C4-2B (cell line): ENCODE measurements at regions not wholly inside any gene's neighbourhood (a gene's known extent, or its start where the extent isn't known, plus 50 kb on each side); places are given as distances from the start of the nearest gene placed in this dataset.
A peak's percentile ranks its signal among the peaks of the same experiment; 100 is the strongest.

Experiments used
- H3K27ac ChIP-seq: fragments of 450-650 bp; 2 replicates; pipeline ENCODE4 v1.5.1; 2017
- ZFX ChIP-seq: fragments of 450-650 bp; IDR thresholded peaks from 2 replicates; pipeline ENCODE4 v1.6.1; 2017
- TF ChIP-seq, protein P1 (sequence below): fragments of 450-650 bp; conservative IDR thresholded peaks from 2 replicates; pipeline ENCODE4 v1.5.1; 2017; ENCODE audit warnings: mild to moderate bottlenecking

DNA sequence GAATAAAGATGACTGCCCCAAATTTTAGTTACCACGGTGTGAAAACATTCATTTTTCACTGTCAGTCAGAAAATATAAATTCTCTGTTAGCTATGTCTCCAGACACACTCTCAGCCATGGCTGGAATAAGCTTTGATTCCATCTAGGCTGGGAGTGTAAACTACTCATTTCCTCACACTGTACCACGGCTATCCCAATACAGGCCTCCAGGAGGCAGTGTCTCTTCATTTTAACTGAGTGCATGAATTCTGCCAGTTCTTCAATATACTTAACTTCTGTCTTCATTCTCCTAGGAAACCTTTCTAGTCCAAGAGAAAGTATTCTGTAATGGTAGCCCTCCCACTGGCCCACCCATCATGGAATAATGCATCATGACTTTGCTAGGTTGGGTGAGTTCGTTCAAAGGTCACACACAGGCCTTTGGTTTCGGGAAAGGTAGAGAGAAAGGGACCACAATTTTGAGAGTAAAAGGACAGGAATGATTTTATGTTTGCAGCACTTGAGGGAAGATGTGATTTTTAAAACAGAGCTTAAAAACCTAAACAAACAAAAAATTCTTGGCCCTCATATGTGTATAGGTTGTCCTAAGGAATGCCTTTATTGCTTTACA is 381.1 kb downstream of the SEC23A start:
- TF ChIP-seq ZFX: no peak
- TF ChIP-seq, protein P1, sequence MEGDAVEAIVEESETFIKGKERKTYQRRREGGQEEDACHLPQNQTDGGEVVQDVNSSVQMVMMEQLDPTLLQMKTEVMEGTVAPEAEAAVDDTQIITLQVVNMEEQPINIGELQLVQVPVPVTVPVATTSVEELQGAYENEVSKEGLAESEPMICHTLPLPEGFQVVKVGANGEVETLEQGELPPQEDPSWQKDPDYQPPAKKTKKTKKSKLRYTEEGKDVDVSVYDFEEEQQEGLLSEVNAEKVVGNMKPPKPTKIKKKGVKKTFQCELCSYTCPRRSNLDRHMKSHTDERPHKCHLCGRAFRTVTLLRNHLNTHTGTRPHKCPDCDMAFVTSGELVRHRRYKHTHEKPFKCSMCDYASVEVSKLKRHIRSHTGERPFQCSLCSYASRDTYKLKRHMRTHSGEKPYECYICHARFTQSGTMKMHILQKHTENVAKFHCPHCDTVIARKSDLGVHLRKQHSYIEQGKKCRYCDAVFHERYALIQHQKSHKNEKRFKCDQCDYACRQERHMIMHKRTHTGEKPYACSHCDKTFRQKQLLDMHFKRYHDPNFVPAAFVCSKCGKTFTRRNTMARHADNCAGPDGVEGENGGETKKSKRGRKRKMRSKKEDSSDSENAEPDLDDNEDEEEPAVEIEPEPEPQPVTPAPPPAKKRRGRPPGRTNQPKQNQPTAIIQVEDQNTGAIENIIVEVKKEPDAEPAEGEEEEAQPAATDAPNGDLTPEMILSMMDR: peak; percentile 90
- H3K27ac ChIP-seq: no peak overlapping the region

DNA sequence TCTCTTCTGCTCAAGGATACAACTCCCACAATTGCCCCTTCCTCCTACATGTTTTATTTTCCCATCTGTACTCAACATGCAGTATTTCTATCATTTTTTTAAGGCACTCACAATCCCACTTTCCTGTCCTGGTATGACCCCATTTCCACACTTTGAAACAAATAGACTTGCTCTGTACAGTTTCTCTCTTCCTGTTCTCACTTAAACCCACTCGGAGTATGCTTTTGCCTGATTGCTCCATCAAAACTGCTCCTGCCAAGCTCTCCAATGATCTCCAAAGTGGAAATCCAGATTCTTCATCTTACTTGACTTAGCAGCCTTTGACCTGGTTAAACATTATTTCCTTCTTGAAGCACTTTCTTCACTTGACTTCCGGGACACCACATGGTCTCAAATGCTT is 384.5 kb downstream of the SEC23A start:
- TF ChIP-seq, protein P1: no peak
- TF ChIP-seq ZFX: no peak
- no peak overlapping the region for H3K27ac ChIP-seq

DNA sequence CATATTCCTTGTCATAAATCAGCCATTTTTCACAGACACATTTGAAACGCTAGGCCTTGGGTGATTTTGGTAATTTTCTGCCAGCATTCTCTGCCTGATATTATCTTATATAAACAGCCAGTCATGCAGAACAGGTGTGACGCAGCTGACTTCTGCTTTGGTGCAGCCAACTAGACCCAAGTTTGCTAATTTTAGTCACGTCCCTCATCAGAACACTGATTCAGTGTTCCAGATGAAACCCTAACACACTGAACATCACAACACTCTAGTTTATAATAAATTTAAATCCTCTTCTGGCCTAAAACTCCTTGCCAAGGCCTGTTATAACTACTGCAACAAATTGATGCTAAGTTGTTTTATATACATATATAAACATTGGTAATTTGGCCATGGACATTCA is 386.1 kb downstream of the SEC23A start:
- TF ChIP-seq ZFX: no peak
- TF ChIP-seq, protein P1: no peak
- H3K27ac ChIP-seq: no peak overlapping the region

DNA sequence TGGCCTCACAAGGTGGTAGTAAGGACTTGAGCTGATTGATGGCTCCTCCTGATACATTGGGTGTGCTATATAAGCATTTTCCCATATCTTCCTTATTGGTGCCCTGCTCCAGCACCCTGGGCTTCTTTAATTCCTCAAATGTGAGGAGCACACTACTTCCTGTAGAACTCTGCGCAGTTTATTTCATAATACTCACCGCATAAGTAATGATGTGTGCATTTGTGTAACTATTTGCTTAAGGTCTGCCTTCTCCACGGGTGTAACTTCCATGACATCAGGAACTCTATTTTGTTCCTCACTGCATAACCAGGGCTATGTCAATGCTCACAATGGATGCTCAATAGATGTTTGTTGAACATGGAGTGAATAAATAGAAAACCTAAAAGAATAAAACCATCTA is 392.2 kb downstream of the SEC23A start:
- H3K27ac ChIP-seq: no peak overlapping the region
- TF ChIP-seq ZFX: no peak
- TF ChIP-seq, protein P1: no peak

DNA sequence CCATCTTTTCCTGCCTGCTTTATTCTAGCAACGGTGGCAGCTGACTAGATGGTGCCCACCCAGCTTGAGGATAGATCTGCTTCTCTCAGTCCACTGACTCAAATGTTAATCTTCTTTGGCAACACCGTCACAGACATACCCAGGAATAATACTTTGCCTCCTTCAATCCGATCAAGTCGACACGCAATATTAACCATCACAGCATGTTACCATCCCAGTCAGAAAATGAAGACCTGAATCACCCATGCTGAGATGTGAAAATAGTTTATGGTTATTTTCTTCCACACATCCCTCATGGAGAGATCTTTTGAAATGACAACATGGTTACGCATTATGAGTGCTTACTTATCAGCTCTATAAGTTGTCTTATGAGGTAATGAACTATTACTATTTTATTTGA is 392.8 kb downstream of the SEC23A start:
- H3K27ac ChIP-seq: no peak overlapping the region
- TF ChIP-seq ZFX: no peak
- TF ChIP-seq, protein P1: no peak

DNA sequence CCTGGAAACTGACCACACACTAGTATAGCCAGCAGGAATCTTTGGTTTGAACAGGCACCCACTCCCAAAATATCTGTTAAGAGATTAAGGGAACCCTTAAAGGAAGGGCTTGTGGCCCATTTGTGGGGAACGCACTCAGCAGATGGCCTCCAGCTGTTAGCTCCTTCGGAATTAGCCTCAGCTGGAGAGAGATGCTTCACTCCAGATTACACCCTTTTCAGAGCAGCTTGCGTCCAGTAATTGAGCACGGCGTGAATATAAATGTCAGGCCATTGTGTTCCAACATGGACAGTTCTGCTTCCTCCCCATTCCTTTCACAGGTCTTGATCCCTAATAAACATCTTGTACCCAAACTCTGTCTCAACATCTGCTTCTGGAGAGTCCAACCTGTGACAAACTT is 397.8 kb downstream of the SEC23A start:
- no peak for TF ChIP-seq ZFX
- TF ChIP-seq, protein P1: no peak
- no peak overlapping the region for H3K27ac ChIP-seq

DNA sequence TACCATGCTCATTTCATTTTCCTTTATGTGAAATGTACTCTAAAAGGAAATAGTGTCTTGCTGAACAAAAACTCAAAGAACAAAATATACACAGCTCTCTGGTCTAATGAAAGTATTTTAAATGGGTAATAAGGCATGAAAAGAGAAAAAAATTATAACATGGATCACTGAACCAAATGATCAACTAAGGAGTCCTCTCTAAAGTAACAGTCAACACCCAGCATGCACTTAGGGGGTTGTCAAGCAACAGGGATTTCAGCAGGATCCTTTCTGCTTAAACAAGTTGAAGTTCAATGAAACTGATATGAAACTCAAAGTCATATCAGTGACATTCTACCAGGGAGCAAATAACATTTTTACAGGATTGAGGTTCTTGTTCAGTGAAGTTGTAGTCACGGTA is 398.8 kb downstream of the SEC23A start:
- H3K27ac ChIP-seq: no peak overlapping the region
- no peak for TF ChIP-seq ZFX
- TF ChIP-seq, protein P1: no peak
